NCI-H128 (cell line): ENCODE measurements at regions not wholly inside any gene's neighbourhood (a gene's known extent, or its start where the extent isn't known, plus 50 kb on each side); places are given as distances from the start of the nearest gene placed in this dataset.

Experiments
- DNase-seq: peaks from one replicate; lab custom pipeline; 2025; ENCODE audit not compliant: unreplicated experiment; lab: John Stamatoyannopoulos, UW

DNA sequence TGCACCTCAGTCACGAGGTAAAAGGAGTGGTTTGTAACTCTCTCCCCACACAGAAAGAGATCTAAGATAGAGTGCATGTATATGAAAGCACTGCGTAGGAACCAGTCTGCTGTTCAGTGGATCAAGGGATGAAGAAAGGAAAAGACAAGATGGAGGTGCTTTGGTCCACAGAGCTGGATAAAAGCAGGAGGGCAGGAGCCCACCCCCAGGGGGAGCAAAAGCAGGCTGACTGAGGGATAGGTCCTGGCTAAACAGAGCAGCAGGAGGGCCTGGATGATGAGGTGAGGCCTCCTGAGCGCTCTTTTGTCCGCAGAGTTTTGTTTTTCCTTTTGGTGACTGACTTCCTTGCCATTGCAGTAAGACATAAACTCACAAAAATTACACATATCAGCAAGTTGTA lies 293.5 kb upstream of the C9orf72 start:
- no peak for DNase-seq

DNA sequence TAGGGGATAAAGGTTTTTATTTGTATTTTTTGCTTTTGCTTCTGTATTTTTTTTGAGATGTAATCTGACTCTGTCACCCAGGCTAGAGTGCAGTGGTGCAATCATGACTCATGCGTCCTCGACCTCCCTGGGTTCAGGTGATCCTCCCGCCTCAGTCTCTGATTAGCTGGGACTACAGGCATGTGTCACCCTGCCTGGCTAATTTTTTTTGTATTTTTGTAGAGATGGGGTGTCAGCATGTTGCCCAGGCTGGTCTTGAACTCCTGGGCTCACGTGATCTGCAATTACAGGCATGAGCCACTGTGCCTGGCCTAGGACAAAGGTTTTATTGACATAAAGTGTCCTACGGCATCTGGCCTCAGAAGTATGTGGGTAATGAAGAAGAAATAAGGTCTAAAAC lies 297.1 kb upstream of the C9orf72 start:
- no peak for DNase-seq

DNA sequence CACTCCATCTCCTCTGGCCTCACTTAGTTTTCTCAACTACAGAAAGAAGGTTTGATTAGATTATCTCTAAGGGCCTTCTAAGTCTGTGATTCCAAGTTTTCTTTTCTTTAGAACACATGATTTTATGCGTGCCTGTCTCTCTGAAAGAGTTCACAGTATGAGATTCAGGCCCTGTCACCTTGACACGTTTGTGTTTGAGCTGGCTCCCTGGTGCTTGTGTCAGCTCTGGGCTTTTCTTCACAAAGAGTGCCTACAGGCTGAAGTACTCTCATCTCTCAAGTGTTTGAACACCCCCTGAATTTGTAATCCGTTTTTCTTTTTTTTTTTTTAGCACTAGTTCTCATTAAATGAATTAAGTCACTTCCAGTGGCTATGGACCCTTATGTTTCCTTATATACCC lies 306.9 kb upstream of the C9orf72 start:
- no peak for DNase-seq

DNA sequence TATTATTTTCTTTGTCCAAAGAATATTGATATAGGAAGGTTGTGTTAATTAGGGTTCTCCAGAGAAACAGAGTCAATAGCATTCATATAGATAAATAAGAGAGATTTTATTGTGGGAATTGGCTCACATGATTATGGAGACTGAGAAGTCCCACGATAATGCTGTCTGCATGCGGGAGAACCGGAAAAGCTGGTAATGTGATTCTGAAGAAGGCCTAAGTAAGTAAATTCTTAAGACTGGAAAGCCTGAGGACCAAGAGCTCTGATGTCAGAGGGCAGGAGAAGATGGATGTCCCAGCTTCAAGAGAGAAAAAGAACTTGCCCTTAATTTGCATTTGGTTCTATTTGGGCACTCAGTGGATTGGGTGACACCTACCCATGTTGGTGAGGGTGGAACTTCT lies 307.4 kb upstream of the C9orf72 start:
- no peak for DNase-seq

DNA sequence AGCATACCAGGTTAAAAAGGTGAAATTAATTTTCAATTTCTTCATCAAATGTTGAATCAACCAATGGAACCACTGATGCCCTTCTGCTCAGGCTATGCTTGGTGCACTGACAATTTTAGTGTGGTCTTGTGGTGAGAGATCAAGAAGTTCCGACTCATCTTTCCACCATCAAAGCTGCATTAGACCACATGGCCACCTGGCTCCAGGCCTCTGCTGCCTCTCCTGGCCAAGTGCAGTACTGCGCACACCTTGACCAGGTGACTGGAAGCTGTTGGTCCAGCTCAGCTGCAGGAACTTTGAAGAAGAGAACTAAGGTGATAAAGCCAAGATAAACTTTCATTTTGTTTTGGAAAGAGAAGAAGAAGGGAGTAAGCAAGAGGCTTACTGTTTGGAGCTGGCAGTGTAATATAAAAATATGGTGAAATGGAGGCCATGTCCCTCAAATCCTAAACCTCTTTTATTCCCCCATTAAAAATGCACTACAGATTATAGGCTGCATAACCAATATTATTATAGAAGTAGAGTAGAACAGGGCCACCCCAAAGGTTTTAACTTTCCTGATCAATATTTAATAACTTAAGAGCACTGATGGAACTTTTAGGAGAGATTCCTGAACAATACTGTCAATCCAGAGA lies 315.5 kb upstream of the C9orf72 start:
- no peak for DNase-seq

DNA sequence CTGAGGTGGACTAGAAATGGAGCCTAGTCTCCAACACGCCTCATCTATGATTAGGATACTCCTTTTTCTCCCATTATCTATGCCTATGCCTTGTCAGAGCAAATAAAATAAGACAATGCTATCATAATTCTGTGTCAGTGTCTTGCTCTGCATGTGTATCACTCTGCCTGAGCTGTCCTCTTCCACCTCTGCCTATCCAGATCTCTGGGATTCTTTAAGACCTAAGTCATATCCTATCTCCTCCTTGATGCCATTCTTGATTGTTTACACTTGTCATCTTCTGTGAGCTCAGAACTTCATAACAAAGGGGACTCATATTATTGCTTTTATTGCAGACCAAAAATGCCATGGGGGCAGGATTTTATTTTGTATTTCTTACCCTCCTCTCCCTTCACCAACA lies 351.2 kb upstream of the C9orf72 start:
- no peak for DNase-seq

DNA sequence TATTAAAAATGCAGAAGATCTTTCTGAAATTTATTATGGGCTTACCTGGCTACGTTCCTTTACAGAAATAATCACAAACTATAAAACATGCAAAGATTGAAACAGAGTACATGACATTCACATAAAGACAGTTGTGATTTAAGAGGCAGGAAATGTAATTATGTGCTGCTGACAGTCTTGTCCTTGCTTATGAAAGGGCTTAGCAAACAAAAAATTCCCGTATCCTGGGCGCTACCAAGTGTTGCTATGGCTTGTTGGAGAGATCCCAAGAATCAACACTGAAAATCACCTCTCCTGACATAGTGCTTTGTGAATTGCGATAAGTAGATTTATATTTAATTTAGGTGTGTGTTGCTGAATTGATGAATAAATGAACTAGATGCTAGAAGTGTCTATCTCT lies 352.5 kb upstream of the C9orf72 start:
- no peak for DNase-seq

DNA sequence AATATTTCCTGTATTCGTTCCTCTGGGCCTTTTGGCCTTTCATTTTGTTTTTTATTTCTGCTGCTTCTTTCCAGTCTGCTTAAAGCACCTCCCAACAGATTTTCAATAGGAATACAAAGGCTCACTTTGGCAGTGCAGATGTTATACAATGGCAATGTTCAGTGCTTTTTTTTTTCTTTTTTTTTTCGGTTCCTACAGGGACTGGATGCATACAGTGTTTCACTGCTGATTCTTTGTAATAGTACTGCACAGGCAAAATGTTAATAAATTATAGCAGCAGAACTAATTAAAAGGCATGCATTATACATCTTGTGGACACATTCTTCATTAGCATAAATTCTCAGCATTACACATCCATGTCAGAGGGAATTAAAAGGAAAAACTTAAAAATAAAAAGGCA lies 356.6 kb upstream of the C9orf72 start:
- no peak for DNase-seq

DNA sequence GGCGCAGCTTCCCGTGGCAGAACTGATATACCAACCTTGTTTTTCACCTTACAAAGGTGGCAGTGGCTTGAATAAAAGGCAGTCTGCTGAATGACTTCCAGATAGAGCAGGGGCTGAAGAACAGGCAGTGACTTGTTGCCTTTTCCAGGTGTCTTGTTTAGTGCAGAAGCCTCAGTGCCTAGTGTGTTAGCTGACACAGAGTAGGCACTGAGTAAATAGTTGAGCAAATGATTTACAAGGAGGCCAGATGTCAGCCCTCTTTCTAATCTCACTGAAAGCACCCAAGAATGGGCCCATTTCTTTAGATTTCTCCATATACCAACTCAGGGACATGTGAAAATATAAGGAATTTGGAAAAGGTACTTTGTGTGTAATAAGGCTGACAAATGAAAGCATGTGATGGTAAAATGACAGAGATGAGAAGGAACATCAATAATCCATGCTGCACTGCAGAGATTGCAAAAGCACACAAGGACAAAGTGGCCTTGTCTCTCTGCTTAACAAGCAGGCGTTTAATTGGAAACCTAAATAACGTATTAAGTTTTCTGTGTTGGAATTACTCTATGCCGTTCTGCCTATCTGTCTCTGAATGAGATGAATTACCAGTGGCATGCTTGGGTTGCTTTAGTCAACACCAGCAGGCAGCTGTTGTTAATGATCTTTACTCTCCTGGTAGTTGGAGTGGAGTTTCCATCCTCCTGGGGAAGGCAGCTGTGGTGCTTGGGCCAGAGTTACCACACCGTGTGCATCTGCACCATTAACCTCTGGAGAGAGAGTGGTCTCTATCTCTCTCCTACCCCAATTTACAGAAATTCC lies 360.1 kb upstream of the C9orf72 start:
- DNase-seq, result no peak

DNA sequence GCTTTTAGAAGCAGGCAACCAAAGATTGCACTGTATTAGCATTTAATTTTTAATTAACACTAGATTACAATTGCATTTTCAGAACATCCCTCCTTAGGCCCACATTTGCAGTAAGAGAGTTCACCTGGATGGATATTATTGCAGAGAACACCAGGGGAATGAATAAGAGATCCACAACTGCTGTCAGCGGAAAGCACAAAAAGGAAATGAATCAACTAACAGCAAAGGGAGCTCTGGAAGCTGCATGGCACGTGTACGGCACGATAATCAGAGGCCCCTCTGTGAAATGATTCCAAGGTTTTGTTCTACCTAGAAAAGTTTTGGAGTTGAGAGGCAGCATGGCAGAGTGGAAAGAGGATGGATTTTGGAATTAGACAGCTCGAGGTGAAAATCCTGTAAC lies 361.2 kb upstream of the C9orf72 start:
- no peak for DNase-seq

DNA sequence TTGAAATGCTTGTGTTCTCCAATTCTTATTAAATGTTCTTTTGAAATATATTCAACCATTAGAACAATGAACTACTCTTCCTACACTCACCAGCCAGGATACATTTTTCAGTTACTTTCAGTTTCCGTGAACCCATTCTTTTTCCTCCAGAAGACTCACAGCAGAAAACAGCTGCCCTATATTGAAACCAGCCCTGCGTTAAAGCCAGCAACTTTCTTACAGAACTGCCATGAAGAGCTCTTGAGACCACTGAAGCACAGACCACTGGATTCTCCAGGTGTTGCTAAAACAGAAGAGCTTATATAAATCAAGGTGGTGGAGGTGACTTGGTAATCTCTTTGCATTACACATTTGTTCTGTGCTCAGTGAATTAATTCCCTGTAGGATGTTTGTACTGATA lies 365.9 kb upstream of the C9orf72 start:
- DNase-seq, result no peak

DNA sequence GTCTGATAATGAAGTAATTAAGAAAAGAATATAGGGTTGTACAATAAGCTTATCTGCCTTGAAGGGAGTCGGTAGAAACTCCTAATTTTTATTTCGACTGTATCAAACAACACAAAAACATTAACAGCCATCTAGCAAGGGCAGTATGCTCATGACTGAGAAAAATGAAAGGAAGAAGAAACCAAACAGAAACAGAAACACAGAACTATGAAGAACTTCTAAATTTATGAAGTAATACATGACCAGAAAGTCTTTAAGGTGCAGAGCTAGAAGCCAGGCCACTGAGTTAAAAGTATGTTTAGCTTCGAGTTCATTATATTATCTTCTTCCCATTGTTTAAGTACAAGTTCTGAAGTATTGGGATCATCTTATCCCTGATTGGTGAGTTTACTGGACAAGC lies 367.3 kb upstream of the C9orf72 start:
- no peak for DNase-seq

DNA sequence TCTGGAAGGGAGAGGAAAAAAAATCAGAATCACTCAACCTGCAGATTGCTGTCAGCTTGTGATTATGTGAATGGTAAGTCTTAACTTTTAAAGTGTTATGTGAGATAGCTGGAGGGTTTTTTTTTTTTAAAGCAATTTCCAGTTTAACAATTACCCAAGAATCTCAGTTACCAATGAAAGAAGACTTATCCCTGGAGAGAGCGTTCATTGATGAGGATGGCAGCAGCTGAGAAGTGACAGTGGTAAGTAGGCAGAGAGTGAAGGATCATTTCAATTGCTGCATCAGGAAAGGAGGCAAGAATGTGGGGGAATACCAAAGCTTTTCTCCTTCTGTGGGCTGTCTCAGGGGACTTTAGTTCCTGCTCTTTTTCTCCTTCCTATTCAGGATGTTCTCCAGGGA lies 370.2 kb upstream of the C9orf72 start:
- no peak for DNase-seq

DNA sequence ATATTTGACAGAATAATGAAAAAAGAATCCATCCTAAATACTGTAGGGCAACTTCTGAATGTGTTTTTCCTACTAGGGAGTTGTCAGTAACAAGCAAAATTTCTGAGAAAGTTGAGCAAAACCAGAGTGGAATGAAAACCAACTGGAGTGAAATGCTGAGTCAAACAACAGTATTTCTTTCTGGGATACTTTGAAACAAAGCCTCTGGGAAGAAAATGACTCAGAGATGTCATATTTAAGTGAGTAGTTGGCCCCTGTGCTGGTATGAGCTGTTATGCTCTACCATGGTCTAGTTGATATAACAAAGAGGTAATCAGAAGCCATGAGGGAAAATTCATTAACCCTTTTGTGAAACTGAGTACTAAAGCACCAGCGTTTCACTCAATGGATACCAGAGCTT lies 372.1 kb upstream of the C9orf72 start:
- no peak for DNase-seq

DNA sequence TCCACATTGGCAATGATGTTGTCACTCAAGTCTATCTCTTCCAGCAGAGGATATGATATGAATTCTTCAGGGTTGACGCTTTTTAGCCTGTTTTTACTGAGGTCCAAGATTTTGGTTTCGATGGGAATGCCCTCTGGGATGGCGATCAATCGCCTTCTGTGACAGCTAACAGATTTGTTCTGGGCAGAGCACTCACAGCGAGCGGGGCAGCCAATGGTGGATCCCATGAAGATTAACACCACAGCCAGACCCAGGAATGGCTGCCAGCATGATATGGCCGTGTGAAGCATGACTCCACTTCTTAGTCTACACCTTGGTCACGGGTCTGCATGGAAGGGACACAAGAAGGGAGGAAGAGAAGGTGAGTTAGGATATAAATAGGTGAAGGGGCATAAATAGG lies 377.1 kb upstream of the C9orf72 start:
- no peak for DNase-seq

DNA sequence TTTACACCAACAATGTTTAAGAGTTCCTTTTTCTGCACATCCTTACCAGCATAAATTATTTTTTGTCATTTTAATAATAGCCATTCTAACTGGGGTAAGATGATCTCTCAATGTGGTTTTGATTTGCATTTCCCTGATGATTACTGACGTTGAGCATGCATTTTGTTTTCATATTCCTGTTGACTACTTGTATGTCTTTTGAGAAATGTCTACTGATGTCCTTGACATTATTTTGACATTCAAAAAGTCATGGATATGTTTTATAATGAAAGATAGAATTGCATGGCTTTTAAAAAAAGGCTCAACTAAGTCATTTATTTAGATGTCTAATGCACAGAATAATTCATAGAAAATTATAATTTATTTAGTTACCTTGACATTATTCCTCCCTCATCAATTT lies 381.6 kb upstream of the C9orf72 start:
- DNase-seq, result no peak

DNA sequence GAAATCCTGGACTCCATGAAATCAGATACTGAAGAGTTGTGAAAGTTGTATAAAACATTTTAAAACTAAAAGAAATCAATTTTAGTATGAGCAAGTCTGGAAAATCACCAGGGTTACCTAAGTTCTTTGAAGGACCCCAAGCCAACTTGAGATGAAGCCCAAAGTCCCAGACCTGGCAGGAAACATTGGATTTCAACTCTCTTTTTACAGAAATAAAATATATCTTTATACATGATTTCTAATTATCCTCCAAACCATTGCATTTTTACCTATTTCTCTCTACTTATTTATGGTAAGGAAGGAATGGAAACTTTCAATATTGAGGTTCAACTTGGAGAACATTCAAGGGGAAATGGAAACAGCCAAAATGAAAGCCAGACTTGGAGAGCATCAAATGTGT lies 390.6 kb upstream of the C9orf72 start:
- no peak for DNase-seq

DNA sequence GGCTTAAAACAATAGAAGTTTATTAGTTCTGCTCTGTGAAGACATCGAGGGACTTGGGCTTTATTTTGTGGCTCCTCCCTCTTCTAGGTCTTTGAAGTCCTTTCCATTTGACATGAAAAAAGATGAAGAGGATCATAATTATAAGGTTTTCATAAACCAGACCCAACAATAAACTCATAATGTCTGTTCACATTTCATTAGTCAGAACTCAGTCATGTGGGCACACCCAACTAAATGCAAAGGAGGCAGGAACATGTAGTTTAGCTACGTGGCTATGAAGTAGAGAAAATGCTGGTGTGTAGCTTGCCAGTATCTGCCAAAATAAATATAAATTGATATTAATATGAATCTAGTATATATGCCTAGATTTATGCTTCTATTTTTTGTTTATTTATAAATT lies 393.9 kb upstream of the C9orf72 start:
- no peak for DNase-seq

DNA sequence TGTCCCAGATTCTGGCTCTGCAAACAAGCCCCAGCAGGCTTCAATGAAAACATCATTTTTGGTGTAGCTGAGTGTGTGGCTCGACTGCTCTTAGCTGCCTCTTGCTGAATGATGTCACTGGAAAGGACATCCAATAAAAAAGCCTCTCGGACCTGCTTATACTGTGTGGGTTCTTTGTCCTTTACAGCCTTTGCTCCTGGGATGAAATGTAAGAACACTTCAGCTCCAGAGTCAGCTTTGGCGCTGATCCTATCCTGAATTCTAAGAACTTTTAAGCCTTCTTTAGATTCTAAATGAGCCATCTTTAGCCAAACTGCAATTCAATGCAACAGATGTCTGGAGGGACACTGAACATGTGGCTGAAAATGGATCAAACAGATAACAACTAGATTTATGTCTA lies 404.6 kb upstream of the C9orf72 start:
- DNase-seq, result no peak

DNA sequence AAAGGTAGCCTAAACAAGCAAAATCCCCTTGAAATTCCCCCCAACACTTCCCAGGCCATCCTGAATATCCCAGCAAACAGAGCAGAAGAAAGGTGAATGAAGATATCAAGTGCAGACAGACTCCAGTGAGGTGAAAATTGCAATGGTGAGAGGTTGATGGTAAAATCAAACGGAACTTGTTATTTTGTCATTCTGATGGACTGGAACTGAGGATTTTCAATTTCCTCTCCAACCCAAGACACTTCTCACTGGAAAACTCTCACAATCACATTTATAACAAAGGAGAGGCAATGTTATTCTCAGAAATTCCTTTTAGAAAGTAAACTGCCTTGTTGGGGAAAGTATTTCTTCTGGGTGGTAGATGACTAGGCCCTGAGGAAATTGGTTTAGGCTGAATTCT lies 412.4 kb upstream of the C9orf72 start:
- DNase-seq, result no peak

DNA sequence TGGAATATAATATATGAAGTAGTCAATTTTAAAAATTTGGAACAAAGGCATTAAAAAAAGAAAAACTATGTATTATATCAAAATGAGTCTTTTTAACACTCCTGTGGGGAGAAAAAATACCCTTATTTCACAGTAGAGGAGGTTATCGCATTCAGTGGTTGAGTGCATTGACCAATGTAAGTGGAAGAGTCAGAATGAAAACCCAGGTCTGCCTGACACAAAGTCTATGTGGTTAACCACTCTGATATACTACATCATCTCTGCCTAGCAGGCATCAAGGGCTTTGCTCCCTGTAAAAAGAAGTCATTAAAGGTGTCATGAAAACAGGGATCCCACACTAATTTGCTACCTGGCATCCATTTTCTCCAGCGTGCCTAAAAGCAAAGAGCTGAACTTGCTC lies 417.2 kb upstream of the C9orf72 start:
- DNase-seq, result no peak

DNA sequence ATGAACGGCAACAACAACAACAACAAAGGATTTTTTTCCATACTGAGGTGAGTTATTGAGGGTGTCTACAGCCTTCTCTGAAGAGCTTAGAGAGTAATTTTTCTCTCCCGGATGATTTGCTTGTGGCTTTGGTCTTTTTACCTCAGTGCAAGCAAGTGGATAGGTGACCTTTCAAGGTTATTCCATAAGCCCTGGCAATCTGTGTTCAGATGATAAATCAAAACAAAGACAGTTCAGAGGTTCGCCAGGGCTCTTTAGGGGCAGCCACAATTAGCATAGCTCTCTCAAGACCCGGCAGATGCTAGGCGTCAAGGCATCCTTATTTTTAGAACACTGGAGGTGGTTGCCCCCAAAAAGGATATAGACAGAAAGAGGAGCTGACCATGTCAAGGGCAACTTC lies 417.9 kb upstream of the C9orf72 start:
- no peak for DNase-seq

DNA sequence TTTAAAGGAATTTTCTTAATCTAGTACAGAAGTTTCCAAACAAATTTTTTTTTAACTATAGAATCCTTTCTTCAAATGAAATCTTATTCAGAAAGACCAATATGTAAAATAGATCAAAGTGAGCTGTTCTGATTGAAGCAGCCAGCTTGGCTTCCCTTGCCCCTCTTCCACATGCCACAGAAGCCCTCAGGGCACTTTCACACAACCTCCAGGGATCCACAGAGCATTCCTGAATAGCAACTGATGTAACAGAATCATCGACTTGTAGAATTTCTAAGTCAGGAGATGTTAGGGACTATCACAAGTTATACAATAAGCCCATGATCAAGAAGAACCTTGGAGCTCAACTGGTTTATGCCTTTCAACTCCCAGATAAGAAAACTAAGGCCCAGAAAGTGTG lies 427.8 kb upstream of the C9orf72 start:
- DNase-seq, result no peak
